Panc1 (cell line): ENCODE measurements at regions not wholly inside any gene's neighbourhood (a gene's known extent, or its start where the extent isn't known, plus 50 kb on each side); places are given as distances from the start of the nearest gene placed in this dataset.

Experiments
- ATAC-seq: fragments of 200-7000 bp; cut with Tn5 transposase; 2 replicates; pipeline ENCODE4 v1.9.1; 2020; ENCODE audit warnings: mild to moderate bottlenecking, moderate library complexity
- BruUV-seq: library from RNA; stranded (reverse); fragments of 400-500 nt; replicated peaks from 2 replicates; lab custom pipeline; 2021; lab: Mats Ljungman, UMichigan
- CTCF ChIA-PET: fragments of 300-600 bp; sonication (Branson Sonifier 250); formaldehyde crosslinking; loops from one replicate; lab custom pipeline; 2022; ENCODE audit warnings: antibody characterized with exemption; lab: Charles Lee
- POLR2A ChIA-PET: fragments of 300-600 bp; sonication (Branson Sonifier 250); formaldehyde crosslinking; loops from one replicate; lab custom pipeline; 2022; ENCODE audit warnings: antibody characterized with exemption; lab: Charles Lee
- DNase-seq: peaks from one replicate; pipeline ENCODE4 v3.0.0-alpha.2; 2010; ENCODE audit warnings: low read depth, low spot score
- H3K27ac ChIP-seq: 2 replicates; pipeline ENCODE4 v1.5.1; 2011; ENCODE audit warnings: mild to moderate bottlenecking, low read length, inconsistent platforms
- H3K27me3 ChIP-seq: fragments of 200-500 bp; sonication (Bioruptor generic); 2 replicates; pipeline ENCODE4 v1.6.0; 2014; ENCODE audit warnings: low read length, inconsistent platforms; ENCODE audit not compliant: control insufficient read depth, insufficient read depth
- H3K36me3 ChIP-seq: fragments of 200-500 bp; sonication (Bioruptor generic); 2 replicates; pipeline ENCODE4 v1.5.1; 2014; ENCODE audit warnings: inconsistent platforms, mild to moderate bottlenecking, low read length, moderate library complexity; ENCODE audit not compliant: control insufficient read depth, insufficient read depth
- H3K4me1 ChIP-seq: 2 replicates; pipeline ENCODE4 v1.5.1; 2011; ENCODE audit warnings: inconsistent platforms, mild to moderate bottlenecking, low read length, moderate library complexity; ENCODE audit not compliant: control insufficient read depth, insufficient read depth
- H3K4me3 ChIP-seq, 2 experiments: 2 replicates each; pipeline ENCODE4 v1.5.1; 2011 to 2012; ENCODE audit warnings: low read depth in 2 of 2, low read length in 2 of 2, mild to moderate bottlenecking in 2 of 2, inconsistent platforms in 1 of 2, moderate library complexity in 1 of 2
- H3K9me3 ChIP-seq: fragments of 200-500 bp; sonication (Bioruptor generic); 2 replicates; pipeline ENCODE4 v1.5.1; 2014; ENCODE audit warnings: low read depth, mild to moderate bottlenecking, inconsistent platforms, low read length, moderate library complexity; ENCODE audit not compliant: control insufficient read depth, insufficient read depth
- CTCF ChIP-seq: fragments of 450-650 bp; IDR thresholded peaks from 2 replicates; pipeline ENCODE4 v1.5.1; 2017; ENCODE audit warnings: mild to moderate bottlenecking
- POLR2AphosphoS5 ChIP-seq: IDR thresholded peaks from 2 replicates; pipeline ENCODE4 v1.6.1; 2012; ENCODE audit warnings: mild to moderate bottlenecking, low read depth, low read length, moderate library complexity
- REST ChIP-seq, 2 experiments: IDR thresholded peaks; 2 replicates each; pipeline ENCODE4 v1.6.1; 2011 to 2012; ENCODE audit warnings: low read depth in 2 of 2, control low read depth in 1 of 2, low read length in 1 of 2, mild to moderate bottlenecking in 1 of 2, moderate library complexity in 1 of 2; ENCODE audit not compliant: insufficient read depth in 1 of 2
- SIN3A ChIP-seq: IDR thresholded peaks from 2 replicates; pipeline ENCODE4 v1.6.1; 2012; ENCODE audit warnings: low read depth, mild to moderate bottlenecking, low read length, moderate library complexity, borderline replicate concordance; ENCODE audit not compliant: insufficient read depth
- TCF7L2 ChIP-seq: IDR thresholded peaks from 2 replicates; pipeline ENCODE4 v1.6.1; 2011; ENCODE audit warnings: mild to moderate bottlenecking, low read depth, low read length, inconsistent platforms
- in situ Hi-C: cut with HindIII; loops from 2 replicates; pipeline ENCODE4 v1.10.0; 2016; ENCODE audit warnings: low sequenced_read_pairs, low pct_unique_long_range_greater_than_20kb
- intact Hi-C: fragments of 100-400 bp; cut with micrococcal nuclease; formaldehyde crosslinking; loops from one replicate; pipeline ENCODE4 v1.10.0; 2022; ENCODE audit not compliant: unreplicated experiment

- intact Hi-C loops (no loop called here), in situ Hi-C loops (no loop called here)
- no peak for TF ChIP-seq CTCF
- no peak for TF ChIP-seq TCF7L2
- TF ChIP-seq POLR2AphosphoS5, result no peak
- TF ChIP-seq REST (IDR thresholded peaks at IDR 0.05; ENCODE audit: insufficient read depth in 1 of 2, low read depth in 2 of 2, low read length in 1 of 2), result no peak
- TF ChIP-seq SIN3A, result no peak
- BruUV-seq, result no TSS peak
- DNase-seq (no peak), ATAC-seq (no peak)
- Histone ChIP-seq H3K27ac (no peak overlapping the region), H3K4me3 (no peak overlapping the region), H3K4me1 (no peaks in the 10 kb centered on the region), H3K36me3 (no peaks in the 10 kb centered on the region), H3K27me3 (no peaks in the 10 kb centered on the region), H3K9me3 (no peaks in the 10 kb centered on the region)
- POLR2A ChIA-PET, result no interaction called here
- CTCF ChIA-PET, result no interaction called here
Measured at GRCh38 chr1:143694085-143694484, 277.7 kb downstream of the FAM72C start.

- Histone ChIP-seq H3K4me1 (no peaks in the 10 kb centered on the region), H3K4me3 (no peak overlapping the region), H3K27ac (no peak overlapping the region), H3K27me3 (no peaks in the 10 kb centered on the region), H3K9me3 (no peaks in the 10 kb centered on the region), H3K36me3 (no peaks in the 10 kb centered on the region)
- BruUV-seq, result no TSS peak
- ATAC-seq (no peak), DNase-seq (no peak)
- TF ChIP-seq SIN3A (no peak), REST (IDR thresholded peaks at IDR 0.05; ENCODE audit: insufficient read depth in 1 of 2, low read depth in 2 of 2, low read length in 1 of 2) (no peak), CTCF (no peak), TCF7L2 (no peak)
- POLR2A ChIA-PET, result no interaction called here
- CTCF ChIA-PET, result no interaction called here
- in situ Hi-C loops, result no loop called here
- intact Hi-C loops, result no loop called here
Measured at GRCh38 chr1:143691971-143692529, 279.7 kb downstream of the FAM72C start.
